Hepatocyte (in vitro differentiated cells): ENCODE measurements at regions not wholly inside any gene's neighbourhood (a gene's known extent, or its start where the extent isn't known, plus 50 kb on each side); places are given as distances from the start of the nearest gene placed in this dataset.

Experiments
- EZH2 ChIP-seq: fragments of 200-600 bp; sonication (generic); IDR thresholded peaks from 2 replicates; pipeline ENCODE4 v1.6.1; 2016; ENCODE audit warnings: antibody characterized with exemption, mild to moderate bottlenecking, borderline replicate concordance
- TF ChIP-seq, protein P1 (sequence below): fragments of 200-600 bp; sonication (generic); IDR thresholded peaks from 2 replicates; pipeline ENCODE4 v1.5.1; 2016; ENCODE audit warnings: antibody characterized with exemption, mild to moderate bottlenecking; ENCODE audit not compliant: poor library complexity

GRCh38 chr21:35764586-35764985 is 295.7 kb downstream of the SETD4 start:
- TF ChIP-seq, protein P1, sequence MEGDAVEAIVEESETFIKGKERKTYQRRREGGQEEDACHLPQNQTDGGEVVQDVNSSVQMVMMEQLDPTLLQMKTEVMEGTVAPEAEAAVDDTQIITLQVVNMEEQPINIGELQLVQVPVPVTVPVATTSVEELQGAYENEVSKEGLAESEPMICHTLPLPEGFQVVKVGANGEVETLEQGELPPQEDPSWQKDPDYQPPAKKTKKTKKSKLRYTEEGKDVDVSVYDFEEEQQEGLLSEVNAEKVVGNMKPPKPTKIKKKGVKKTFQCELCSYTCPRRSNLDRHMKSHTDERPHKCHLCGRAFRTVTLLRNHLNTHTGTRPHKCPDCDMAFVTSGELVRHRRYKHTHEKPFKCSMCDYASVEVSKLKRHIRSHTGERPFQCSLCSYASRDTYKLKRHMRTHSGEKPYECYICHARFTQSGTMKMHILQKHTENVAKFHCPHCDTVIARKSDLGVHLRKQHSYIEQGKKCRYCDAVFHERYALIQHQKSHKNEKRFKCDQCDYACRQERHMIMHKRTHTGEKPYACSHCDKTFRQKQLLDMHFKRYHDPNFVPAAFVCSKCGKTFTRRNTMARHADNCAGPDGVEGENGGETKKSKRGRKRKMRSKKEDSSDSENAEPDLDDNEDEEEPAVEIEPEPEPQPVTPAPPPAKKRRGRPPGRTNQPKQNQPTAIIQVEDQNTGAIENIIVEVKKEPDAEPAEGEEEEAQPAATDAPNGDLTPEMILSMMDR: no peak
- no peak for TF ChIP-seq EZH2
